B cell (primary cell): ENCODE measurements at regions not wholly inside any gene's neighbourhood (a gene's known extent, or its start where the extent isn't known, plus 50 kb on each side); places are given as distances from the start of the nearest gene placed in this dataset.

Experiments used
- CTCF ChIP-seq: fragments of 200-600 bp; IDR thresholded peaks from one replicate; pipeline ENCODE4 v1.8.0; 2022; ENCODE audit warnings: antibody characterized with exemption, mild to moderate bottlenecking
- EZH2 ChIP-seq: IDR thresholded peaks from 2 replicates; pipeline ENCODE4 v1.6.1; 2012; ENCODE audit warnings: borderline replicate concordance, low read depth, mild to moderate bottlenecking, moderate library complexity, low read length; ENCODE audit not compliant: insufficient read depth, poor library complexity, severe bottlenecking

- TF ChIP-seq CTCF (no peak), EZH2 (no peak)
These were observed 81.0 kb downstream of the ESM1 start for GRCh38 chr5:54904425-54904824.
